HL-60 (cell line): ENCODE measurements at regions not wholly inside any gene's neighbourhood (a gene's known extent, or its start where the extent isn't known, plus 50 kb on each side); places are given as distances from the start of the nearest gene placed in this dataset.
"Not testable (repeated sequence)": the region's sequence is repeated elsewhere in the genome, so short reads cannot be mapped to it uniquely, and the experiment has no call there.

Experiments
- DNase-seq, 2 experiments: peaks; one replicate each; pipeline ENCODE4 v3.0.0-alpha.2; 2010 to 2020; ENCODE audit warnings: low read depth in 1 of 2, low spot score in 1 of 2
- H3K27ac ChIP-seq: fragments of 250-450 bp; sonication (Bioruptor Pico); replicated peaks from 2 replicates; pipeline ENCODE4 v1.5.1; 2020; ENCODE audit warnings: mild to moderate bottlenecking, moderate library complexity
- H3K27me3 ChIP-seq: fragments of 250-450 bp; sonication (Bioruptor Pico); 2 replicates; pipeline ENCODE4 v1.5.1; 2021; ENCODE audit warnings: mild to moderate bottlenecking, moderate library complexity; ENCODE audit not compliant: insufficient read depth, poor library complexity, severe bottlenecking
- H3K4me3 ChIP-seq: replicated peaks from 2 replicates; pipeline ENCODE4 v1.5.1; 2011; ENCODE audit warnings: mild to moderate bottlenecking, control low read depth, low read length; ENCODE audit not compliant: insufficient read depth
- CTCF ChIP-seq: IDR thresholded peaks from one replicate; pipeline ENCODE4 v1.5.1; 2011; ENCODE audit warnings: low read length, control low read depth, inconsistent platforms; ENCODE audit not compliant: insufficient read depth
- GABPA ChIP-seq: IDR thresholded peaks from 2 replicates; pipeline ENCODE4 v1.6.1; 2012; ENCODE audit warnings: low read depth
- POLR2AphosphoS5 ChIP-seq: IDR thresholded peaks from 2 replicates; pipeline ENCODE4 v1.6.1; 2012; ENCODE audit warnings: low read depth
- REST ChIP-seq: IDR thresholded peaks from 2 replicates; pipeline ENCODE4 v1.6.1; 2012; ENCODE audit warnings: low read depth; ENCODE audit not compliant: insufficient replicate concordance
- SPI1 ChIP-seq: IDR thresholded peaks from 2 replicates; pipeline ENCODE4 v1.6.1; 2012; ENCODE audit warnings: low read depth, mild to moderate bottlenecking, borderline replicate concordance

- Histone ChIP-seq H3K27me3 (no peaks in the 10 kb centered on the region), H3K4me3 (no peak overlapping the region), H3K27ac (no peak overlapping the region)
- TF ChIP-seq POLR2AphosphoS5 (no peak), CTCF (no peak), REST (no peak), SPI1 (no peak), GABPA (no peak)
- DNase-seq, result no peak
Measured at GRCh38 chr4:17234678-17235077, 277.2 kb downstream of the QDPR start.

GRCh38 chr4:17232566-17233253 lies 279.2 kb downstream of the QDPR start:
- TF ChIP-seq POLR2AphosphoS5 (no peak), GABPA (no peak), SPI1 (no peak), CTCF (no peak), REST (no peak)
- no peak overlapping the region for H3K4me3 ChIP-seq
- H3K27ac ChIP-seq, result no peak overlapping the region
- DNase-seq, result no peak
- no peaks in the 10 kb centered on the region for H3K27me3 ChIP-seq

- not testable (repeated sequence) for H3K27me3 ChIP-seq, H3K27ac ChIP-seq, DNase-seq, H3K4me3 ChIP-seq
Measured at GRCh38 chr4:17231880-17232475, 279.9 kb downstream of the QDPR start.

GRCh38 chr4:17230727-17231126 lies 281.2 kb downstream of the QDPR start:
- no peak for DNase-seq
- Histone ChIP-seq H3K27ac (no peak overlapping the region), H3K27me3 (no peaks in the 10 kb centered on the region), H3K4me3 (no peak overlapping the region)
- no peak for TF ChIP-seq CTCF
- no peak for TF ChIP-seq SPI1
- TF ChIP-seq POLR2AphosphoS5, result no peak
- TF ChIP-seq GABPA, result no peak
- TF ChIP-seq REST, result no peak
